HS-5 (cell line): ENCODE measurements at regions not wholly inside any gene's neighbourhood (a gene's known extent, or its start where the extent isn't known, plus 50 kb on each side); places are given as distances from the start of the nearest gene placed in this dataset.

Experiments used
- DNase-seq: peaks from one replicate; pipeline ENCODE4 v3.0.0-alpha.2; 2012; ENCODE audit warnings: low read depth

DNA sequence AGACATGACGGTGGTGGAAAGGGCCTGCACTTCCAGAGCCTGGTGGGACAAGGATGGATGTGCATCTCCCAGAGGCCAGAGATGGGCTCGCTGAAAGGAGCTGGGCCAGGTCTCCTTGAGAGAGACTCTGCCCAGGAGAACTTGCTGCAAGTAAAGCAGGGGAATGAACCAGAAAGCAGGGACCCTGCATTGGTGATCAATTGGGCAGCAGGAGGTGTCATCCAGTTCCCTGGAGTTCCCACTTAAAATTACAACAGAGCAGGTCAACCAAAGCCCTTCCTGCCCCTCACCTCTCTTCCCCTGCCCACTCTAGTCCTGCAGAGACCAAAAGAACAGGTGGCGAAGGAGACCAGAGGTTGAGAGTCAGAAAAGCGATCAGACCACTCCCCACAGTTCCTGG lies 69.7 kb upstream of the CAB39 start:
- DNase-seq, result no peak

DNA sequence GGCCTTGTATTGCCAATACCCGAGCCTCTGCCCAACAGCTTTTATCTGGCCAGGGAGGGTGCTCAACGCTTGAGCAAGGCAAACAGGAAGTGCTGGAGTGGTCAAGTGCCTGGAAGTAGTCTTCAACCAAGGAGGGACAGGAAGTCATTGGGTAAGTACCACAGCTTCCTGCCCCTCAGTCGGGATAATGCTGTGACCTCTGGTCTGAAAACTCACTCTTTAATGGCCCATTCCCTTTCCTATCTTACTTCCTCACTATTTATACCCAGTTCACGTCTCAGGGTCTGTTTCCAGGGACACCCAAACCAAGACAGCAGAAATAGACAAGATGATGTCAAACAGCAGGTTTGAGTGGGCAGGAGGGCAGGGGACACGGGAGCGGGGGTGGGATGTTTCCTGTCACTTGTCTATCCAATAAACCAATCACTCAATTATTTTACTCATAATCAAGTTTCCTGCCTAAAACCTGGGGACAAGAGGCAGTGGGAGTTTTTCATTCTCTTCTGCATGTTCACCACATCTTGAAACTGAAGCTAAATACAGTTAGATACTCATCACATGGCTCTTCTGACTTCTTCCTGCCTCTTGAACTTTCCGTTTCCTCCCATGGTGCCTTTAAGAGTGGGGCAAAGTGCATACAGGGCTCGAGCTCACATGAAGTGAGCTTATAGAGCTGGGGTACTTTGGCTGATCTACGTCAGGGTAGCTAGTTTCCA lies 68.9 kb upstream of the CAB39 start:
- no peak for DNase-seq

DNA sequence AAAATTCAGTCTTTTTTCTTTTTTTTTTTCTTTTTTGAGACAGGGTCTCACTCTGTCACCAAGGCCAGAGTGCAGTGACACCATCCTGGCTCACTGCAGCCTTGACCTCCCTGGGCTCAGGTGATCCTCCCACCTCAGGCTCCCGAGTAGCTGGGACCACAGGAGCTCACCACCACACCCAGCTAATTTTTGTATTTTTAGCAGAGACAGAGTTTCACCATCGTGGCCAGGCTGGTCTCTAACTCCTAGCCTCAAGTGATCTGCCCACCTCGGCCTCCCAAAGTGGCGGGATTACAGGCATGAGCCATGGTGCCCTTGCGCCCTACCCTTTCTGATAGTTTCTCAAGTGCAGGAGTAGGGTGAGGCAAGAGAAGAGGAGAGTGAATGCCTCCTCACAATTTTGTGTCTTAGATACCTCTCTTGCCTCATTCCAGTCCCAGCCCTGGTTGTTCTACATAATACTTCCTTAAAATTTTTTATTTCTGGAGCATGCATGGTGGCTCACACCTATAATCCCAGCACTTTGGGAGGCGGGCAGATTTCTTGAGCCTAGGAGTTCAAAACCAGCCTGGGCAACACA lies 68.2 kb upstream of the CAB39 start:
- no peak for DNase-seq

GRCh38 chr2:230648356-230648755 lies 64.3 kb upstream of the CAB39 start:
- DNase-seq, result no peak

GRCh38 chr2:230650585-230651137 lies 62.0 kb upstream of the CAB39 start:
- DNase-seq, result no peak

DNA sequence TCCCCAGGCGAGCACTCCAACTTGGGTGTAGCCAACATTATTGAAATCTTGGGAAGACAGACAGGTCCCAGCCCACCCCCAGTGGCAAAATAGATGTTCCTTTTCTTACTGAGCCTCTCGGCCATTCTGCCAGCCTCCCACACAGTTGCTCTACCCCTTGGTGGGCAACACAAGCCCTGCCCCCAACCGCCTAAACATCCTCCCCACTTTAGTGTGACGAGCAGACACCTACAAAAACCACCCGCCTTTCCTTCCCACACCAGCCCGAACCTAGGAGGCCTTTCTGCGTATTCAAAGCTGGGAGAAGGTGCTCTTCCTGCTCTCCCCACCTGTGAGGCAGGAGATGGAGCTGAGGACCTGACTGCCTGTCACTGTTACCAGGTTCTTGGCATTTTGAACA lies 58.6 kb upstream of the CAB39 start:
- no peak for DNase-seq

- DNase-seq, result no peak
Measured at GRCh38 chr2:230657462-230657861, 55.2 kb upstream of the CAB39 start.

DNA sequence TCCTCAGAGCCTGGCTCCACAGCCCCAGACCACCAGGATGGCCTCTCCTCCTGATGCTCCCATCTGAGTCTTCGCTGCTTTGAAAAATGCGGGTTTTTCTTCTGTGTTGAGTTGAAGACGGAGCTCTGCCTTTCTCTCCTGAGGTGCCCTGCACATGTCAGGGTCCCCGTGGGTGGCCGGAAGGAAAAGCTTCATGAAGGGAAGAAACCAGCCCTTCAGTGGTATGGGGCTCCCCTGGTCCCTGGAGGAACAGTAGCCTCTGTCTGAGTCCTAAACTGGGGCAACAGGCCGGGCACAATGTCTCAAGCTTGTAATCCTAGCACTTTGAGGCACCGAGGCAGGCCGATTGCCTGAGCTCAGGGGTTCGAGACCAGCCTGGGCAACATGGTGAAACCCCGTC lies 54.7 kb upstream of the CAB39 start:
- DNase-seq, result no peak

DNA sequence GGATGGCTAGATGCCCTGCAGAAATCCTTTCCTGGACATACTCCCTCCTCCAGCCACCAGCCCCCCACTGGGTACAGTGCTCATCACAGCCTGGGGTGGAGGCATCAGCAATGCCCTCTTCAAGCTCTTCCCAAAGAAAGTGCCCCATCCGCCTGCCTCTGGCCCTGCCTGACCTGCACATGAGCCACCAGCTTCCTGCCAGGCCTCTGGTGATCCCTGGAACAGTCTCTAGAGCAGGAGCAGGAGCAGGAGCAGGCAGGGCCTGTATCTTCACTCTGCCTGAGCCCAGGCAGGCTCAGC lies 54.1 kb upstream of the CAB39 start:
- DNase-seq, result no peak

GRCh38 chr2:230658877-230659652 lies 53.6 kb upstream of the CAB39 start:
- DNase-seq, result no peak

GRCh38 chr2:230660294-230661060 lies 52.2 kb upstream of the CAB39 start:
- no peak for DNase-seq

GRCh38 chr2:230661072-230661957 lies 51.3 kb upstream of the CAB39 start:
- no peak for DNase-seq
